GM18511 (cell line): ENCODE measurements at regions not wholly inside any gene's neighbourhood (a gene's known extent, or its start where the extent isn't known, plus 50 kb on each side); places are given as distances from the start of the nearest gene placed in this dataset.

Experiments
- ATAC-seq: cut with Tn5 transposase; IDR thresholded peaks from one replicate; pipeline ENCODE4 v1.9.1; 2021; ENCODE audit warnings: mild to moderate bottlenecking, moderate library complexity; ENCODE audit not compliant: unreplicated experiment

DNA sequence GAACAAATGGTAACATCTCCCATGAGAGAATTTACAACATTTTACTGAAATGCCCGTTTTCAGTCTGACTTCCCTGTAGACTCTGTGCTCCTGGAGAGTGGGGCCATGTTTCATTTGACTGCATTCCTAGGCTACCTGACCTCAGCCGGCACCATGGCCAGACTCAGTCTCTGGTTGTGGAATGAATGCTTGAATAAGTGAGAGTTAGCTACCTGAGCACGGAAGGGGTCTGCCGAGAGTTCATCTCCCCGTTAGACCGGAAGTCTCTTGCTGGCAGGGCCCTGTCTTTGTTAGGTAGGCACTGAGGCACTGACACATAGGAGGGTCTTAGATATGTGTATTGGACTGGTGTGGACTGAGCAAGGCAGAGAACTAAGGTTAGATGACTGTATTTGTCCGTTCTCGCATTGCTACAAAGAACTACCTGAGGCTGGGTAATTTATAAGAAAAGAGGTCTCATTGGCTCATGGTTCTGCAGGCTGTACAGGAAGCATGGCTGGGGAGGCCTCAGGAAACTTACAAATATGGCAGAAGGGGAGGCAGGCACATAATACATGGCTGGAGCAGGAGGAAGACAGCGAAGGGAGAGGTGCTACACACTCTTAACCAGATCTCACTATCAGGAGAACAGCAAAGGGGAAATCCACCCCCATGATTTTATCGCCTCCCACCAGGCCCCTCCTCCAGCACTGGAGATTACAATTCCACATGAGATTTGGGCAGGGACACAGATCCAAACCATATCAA, 271.2 kb downstream of the GLI2 start:
- ATAC-seq = no peak

DNA sequence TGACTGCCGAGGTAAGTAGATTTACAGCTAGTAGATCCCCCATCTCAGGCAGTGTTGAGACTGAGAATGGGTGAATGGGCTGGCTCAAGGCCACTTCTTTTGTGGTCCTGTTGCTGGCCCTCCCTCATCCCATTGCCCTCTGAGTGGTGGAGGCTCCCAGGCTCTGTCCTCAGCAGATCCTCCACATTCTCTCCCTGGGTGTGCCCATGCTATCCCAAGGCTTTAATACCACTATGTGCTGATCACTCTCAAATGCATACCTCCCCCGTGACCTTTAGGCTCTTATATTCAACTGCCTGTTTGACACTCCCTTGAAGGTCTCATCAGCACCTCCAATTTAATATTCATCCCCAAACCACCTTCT, 271.8 kb downstream of the GLI2 start:
- ATAC-seq = no peak

DNA sequence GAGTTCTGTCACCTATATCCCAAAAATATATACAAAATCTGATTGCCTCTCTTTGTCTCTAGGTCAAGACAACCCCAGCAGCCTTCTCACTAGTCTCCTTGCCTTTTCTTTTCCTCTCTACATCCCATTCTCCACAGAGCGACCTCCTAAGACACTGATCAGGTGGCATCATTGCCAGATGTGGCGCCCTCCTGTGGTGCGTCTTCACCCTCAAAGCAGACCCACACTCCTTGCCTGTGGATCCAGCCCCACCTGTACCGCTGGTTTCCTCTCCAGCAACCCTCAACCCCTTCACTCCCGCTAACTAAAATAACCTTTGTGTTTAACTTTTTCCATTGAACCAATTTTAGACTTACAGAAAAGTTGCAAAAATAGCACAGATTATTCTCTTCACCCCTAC, 273.3 kb downstream of the GLI2 start:
- no peak for ATAC-seq

DNA sequence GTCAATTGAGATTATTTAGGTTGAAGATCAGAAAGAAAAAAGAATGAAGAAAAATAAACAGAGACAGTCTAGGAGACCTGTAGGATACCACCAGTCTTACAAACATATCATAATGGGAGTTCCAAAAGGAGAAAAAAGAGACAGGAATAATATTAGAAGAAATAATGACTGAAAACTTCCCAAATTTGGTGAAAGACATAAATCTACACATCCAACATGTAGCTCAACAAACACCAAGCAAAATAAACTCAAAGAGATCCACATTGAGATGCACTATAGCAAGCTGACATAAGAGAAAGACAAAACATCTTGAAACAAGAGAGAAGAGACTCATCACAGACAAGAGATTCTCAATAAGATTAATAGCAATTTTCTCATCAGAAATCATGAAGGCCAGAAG, 274.0 kb downstream of the TFCP2L1 start:
- no peak for ATAC-seq

DNA sequence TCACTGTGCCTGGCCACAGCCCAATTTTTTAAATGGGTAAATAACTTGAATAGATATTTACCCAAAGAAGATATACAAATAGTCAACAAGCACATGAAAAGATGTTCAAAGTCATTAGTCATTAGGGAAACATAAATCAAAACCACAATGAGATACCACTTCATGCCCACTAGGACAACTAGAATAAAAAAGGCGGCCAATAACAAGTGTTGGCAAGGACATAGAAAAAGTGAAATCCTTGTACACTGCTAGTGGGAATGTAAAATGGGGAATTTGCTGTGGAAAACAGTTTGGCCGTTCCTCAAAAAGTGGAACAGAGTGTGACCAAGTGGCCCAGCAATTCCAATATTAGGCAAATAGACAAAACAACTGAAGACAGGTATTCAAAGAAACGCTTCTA, 270.1 kb downstream of the TFCP2L1 start:
- ATAC-seq = no peak

DNA sequence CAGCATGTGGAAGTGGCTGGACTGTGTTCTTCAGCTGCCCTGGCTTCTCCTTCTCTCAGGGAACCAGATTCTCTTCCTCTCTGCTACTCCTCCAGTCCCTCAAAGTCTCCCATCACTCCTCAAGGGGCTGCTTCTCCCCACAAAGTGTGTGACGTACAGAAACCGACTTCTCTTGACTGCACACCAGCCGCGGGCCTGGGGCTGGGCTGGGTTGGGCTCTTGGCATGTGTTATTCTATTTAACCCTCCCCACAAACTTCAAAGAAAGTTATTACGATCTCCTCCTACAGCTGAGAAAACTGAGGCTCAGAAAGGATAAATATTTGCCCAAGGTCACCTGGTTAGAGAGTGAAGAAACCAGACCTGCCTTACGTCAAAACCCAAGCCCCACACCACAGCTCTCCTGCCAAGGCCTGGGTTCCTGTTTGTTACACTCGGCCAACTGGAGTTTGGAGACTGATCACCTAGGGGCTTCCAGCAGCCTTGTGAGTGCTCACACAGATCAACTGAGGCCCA, 269.0 kb downstream of the TFCP2L1 start:
- ATAC-seq = no peak

DNA sequence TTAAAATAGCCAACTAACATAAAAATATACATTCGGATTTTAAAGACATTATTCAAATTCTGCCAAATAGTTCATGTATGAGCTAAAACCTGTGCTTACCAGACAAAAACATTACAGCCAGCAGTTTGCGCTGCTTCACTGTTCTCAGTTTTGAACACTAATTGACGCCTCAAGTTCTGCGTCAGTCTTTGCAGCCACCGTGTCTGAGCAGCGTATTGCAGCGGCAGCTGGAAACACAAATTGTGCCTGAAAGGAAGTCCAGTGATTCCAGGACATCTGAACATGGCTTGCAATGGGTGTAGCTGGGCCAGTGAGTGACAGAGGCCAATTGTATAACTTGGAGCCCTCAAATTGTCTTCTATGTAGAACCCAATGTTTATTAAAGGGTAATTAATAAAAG, 267.6 kb downstream of the TFCP2L1 start:
- ATAC-seq = no peak

DNA sequence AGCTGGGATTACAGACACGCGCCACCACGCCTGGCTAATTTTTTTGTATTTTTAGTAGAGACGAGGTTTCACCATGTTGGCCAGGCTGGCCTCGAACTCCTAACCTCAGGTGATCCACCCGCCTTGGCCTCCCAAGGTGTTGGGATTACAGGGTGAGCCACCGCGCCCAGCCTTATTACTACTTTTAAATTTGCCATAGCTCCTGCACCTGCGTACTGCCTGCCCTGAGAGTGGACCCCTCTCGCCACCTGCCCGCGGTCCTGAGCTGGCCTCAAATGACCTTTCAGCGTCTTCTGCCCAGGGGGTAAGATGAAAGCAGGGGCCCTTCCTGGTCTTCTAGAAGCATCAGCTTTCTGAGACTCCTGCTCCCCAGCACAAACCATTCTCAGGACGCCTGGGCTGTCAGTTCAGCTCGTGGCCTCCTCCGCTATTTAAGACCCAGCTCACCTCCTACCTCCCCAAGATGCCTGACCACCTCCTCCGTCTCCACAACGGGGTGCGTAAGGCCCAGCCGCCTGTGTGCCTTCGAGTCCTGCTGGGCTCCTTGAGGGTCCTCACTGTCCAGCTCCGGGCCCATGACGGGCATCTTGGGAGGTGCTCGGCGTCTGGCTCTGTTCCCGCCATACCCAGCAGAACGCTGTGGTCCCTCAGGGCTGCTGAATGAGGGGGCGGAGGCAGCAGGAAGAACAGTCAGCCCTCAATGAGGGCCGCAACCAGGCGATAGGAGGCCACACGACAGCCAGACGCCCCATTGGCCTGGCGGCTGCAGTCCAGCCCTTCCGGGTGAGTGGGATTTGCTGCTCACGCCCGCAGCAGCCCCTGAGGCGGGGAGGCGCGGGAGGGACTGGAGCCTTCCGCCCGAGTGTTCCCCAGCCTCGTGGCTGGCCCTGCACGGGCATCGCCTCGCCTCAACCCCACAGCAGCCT, 266.6 kb downstream of the TFCP2L1 start:
- no peak for ATAC-seq

DNA sequence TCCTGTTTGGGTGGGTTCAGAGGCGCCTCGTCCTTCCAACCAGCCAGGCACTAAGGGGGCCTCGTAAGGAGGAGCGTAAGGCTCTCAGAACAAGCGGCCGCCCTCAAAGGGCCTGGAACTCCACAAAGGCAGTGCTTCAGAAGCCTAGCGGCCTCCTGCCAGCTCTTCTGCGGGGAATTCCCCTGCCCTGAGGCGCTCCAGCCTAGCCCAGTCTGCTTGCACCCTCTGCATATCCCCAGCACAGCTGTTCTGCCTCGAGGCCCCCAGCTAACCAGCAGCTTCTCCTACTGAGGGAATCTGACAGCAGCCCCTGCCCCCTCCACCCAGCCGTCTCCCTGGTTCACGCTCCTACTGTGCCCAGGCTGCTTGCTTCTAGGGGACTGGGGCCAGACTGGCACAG, 265.9 kb downstream of the TFCP2L1 start:
- no peak for ATAC-seq

DNA sequence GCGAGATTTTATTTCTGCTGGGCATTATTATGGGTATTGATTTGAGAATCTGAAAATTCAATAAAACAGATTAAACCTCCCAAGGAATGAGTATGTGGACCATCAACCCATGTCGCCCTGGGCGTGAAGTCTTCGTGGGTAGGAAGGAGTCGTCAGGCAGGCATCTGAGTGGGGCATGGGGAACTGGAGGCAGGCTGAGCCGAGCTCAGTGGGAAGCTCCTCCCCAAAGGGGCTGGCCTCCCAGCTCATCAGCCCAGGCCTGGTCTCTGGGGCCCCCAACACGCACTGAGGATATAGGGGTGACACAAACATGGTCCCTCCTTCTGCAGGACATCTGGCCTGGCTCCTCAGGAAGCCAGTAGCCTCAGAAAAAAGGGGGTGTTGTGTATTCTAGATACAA, 265.2 kb downstream of the TFCP2L1 start:
- no peak for ATAC-seq

DNA sequence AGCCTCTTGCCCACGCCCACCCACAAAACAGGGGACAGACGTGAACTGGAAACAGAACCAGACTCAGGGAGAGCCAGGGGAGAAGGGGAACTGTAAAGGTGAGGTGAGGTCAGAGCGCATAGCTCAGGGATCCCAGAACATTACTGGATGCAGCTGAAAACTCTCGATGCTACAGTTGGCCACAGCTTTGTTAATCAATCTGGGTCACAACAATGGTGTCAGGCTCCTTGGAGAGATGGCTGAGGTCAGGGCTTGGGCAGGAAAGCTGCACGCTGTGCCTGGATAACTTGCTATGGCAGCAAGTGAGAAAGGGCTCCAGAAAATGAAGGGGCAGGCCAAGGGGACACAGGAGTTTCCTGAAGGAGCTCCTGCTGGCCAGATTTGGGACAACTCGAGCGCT, 263.3 kb downstream of the TFCP2L1 start:
- no peak for ATAC-seq

DNA sequence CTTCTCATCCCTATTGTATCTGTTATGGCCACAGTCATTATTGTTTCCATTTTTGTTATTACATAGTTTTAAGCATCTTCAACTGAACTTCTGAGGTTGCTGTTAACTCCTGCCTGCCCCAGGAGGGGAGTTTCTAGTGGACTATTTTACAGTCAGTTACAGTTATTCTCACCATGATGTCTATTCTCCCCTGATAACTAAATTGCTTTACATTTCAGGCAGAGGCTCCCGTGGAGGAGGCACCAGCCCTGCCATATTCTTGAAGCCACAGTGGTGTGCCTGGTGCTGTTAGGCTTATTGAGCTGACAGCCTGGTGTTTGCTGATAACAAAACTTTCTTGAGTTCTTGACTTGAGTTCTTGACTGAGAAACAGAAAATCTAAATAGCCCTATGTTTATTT, 256.4 kb downstream of the TFCP2L1 start:
- ATAC-seq = no peak

DNA sequence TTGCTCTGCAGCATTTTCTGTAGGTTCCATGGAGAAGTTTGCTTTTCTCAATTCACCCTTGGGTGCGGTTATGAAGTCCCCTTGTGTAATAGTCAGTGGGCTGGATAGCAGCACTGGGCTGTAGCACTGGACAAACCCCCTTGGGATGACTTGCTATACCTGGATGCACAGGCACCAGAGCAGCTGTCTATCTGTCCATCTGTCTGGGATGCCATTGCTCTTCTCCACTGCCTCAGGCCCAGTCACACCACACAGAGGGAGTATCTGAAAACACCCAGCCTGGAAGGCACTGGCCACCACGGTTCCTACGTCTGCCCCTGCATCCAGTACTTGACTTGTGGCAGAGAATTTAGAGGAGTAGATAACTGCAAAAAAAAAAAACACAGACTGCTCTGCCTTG, 254.5 kb downstream of the TFCP2L1 start:
- ATAC-seq = no peak

DNA sequence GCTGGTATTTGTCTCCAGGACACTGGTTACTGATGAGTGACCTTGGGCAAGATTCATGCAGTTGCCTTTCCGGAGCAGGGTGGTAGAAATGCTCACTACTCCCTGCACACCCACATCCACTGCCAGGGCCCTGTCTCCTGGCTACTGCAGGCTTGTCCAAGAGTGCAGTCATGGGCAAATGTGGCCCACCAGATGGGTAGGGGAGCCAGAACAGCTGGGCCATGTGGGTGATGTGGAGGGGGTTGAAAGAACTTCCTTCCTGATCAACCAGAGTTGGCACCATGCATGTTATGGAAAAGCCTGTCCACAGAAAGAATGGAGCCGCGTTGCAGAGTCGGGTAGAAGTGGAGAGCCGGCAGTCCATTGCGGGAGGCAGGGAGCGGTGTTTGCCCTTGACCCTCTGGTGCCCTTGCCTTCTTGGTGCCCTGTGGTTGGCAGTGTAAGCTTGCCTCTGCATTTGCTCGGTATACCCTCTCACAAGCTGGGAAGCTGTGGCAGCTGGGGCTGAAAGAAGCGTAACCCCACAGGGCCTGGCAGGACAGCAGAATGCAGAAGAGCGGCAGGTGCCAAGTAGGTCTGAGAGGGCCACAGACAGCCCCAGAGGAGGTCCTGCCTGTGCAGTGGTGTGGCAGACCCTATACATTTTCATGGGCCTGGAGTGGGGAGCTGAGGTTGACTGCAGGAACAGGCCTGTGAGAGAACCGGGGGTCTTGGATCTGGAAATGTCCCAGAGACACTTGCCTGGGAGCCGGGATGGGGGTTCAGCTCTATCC, 253.2 kb downstream of the TFCP2L1 start:
- no peak for ATAC-seq

DNA sequence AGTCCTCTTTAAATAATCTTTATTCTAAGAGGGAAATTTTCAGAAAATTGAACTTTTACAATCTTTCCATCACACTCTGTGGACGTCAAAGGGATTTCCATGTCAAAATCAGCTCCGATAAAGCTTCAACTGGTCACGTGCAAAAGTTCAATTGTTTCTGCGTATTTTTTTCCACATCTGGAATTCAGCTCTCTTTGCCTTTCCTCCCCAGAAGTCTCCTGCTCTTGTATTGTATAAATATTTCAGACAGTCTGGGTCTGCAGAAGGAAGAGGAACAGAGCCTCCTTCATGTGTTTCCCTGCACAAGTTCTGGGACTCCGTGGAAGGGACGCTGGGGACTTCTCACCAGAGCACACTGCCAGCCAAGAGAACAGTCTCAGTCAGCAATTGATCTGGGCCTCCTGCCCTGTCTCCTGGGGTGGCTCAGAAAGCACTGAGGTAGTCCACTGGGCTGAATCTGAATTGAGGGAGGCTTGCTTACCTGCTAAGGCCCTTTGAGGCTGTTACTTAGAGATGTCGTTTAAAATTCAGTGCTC, 251.5 kb downstream of the TFCP2L1 start:
- ATAC-seq = no peak

DNA sequence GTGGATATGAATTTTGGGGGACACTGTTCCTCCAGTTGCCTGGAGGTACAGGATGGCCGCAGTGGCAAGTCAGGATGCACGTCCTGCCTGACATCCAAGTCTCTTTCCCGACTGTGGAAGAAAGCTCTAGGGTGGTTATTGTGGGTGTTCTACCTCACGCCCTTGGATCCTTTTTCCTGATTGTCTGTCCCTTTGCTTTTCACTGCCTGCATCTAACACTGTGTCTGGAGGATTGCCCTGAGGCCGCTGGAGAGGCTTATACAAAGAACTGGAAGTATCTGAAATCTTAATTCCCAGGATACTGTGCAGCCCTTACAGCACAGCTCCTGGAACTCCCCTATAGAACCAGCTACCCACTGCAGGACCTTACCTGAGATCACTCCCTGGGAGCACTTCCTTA, 250.5 kb downstream of the TFCP2L1 start:
- no peak for ATAC-seq

DNA sequence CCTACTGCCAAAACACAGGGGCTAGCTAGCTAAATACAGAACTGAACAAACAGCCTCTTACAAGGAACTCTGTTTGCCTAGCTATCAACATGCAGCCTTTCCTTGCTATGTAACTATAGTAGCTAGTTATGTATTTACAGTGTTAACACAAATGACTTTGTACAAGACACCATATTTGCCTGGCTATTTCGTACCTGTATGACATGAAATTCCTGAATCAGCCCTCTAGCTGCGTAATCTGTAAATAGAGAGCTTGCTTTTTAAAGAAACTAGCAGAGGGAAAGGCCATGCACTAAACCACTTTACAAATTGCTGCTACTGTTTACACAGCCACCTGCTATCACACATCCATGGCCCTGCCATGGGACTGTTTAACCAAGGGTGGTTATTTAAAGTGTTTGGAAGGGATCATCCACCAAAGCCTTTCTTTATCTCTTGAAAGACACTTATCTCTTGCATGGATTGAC, 248.7 kb downstream of the TFCP2L1 start:
- ATAC-seq = no peak

DNA sequence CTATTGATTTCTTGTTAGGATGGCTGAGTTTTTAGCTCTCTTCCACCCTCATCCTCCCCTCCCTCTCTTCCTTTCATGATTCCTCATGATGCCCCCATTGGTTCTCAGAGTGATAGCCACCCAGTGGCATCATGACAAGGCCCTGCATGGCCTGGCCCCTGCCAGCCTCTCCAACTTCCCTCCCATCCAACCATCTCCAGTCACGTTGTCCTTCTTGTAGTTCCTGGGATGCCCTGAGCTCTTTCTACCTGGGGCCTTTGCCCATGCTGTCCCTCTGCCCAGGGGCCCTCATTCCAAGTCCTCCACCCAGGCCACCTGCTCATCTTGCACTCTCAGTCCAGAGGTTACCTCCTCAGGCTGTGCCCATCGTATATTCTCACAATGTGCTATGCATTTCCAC, 247.5 kb downstream of the TFCP2L1 start:
- ATAC-seq = no peak

DNA sequence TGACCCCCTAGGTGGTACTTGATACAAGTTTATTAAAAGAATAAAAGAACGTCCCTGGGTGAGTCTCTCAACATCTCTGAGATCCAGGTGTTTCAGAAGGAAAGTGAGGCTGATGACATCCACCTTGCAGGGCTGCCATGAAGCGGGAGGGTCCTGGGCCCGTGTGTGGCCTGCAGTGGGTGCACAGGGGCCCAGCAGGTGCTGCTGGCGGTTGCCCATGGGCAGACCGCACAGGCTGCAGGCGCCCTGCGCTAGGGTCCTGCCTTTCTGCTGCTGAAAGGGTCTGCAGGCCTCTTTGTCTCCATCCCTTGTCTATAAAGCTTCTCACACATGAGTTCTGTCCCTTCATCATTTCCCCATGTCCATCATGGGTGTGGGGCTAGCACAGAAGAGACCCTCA, 247.0 kb downstream of the TFCP2L1 start:
- no peak for ATAC-seq

DNA sequence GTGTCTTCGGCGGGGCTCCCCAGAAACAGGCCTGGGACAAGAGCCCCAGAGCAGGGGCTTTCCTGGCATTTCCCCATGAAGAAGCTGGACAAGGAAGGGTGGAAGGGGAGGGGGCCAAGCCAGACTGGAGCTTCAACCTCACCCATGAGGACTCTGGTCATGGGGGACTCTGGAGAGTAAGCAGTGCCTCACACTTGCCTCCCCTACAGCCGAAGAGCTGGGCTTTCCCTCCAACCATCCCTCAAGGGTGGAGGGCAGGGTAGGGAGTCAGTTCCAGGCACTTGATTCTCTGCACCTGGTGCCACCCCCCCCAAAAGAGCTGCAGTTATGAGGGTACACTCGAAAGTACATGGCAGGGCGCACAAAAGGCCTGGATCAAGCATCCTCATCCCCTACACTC, 246.6 kb downstream of the TFCP2L1 start:
- ATAC-seq = no peak
